ENCODE measurements at regions not wholly inside any gene's neighbourhood (a gene's known extent, or its start where the extent isn't known, plus 50 kb on each side); places are given as distances from the start of the nearest gene placed in this dataset.

DNA sequence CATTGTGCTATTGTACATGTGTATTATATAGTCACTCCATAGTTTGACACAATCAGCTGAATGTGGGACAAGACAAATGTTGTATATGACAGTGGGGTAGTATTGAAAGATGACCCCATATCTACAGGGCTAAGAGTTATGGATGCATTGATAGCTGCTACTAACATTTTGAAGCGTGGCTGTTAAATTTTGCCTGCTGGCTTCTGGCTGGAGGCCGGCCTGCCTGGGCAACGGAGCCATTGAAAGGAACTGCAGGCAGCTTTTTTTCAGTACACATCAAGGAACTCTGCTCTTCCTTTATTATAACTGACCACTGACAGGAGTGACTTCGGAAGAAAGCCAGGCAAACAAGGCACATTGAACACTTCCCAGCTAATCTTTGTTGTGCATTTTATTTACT lies 76.1 kb upstream of the TMEM33 start:
- no peak for TF ChIP-seq MAZ (IDR thresholded peaks at IDR 0.05; ENCODE audit: borderline replicate concordance, low read depth, low read length)
- TF ChIP-seq CTCF (conservative IDR thresholded peaks at IDR 0.05; ENCODE audit: low read depth, low read length) = no peak
- no peak for TF ChIP-seq SMC3 (IDR thresholded peaks at IDR 0.05; ENCODE audit: low read depth, low read length)
- TF ChIP-seq POLR2A (IDR thresholded peaks at IDR 0.05; ENCODE audit: low read depth, low read length) = no peak
- no peak for TF ChIP-seq NFE2L2 (IDR thresholded peaks at IDR 0.05; ENCODE audit: low read depth, low read length)
- TF ChIP-seq ELK1 (IDR thresholded peaks at IDR 0.05; ENCODE audit: borderline replicate concordance, low read depth, low read length) = no peak
- TF ChIP-seq MXI1 (IDR thresholded peaks at IDR 0.05; ENCODE audit: borderline replicate concordance, low read depth, low read length) = no peak
